GM18907 (cell line): ENCODE measurements at regions not wholly inside any gene's neighbourhood (a gene's known extent, or its start where the extent isn't known, plus 50 kb on each side); places are given as distances from the start of the nearest gene placed in this dataset.

Source experiments
- ATAC-seq: cut with Tn5 transposase; IDR thresholded peaks from one replicate; pipeline ENCODE4 v1.9.1; 2021; ENCODE audit warnings: mild to moderate bottlenecking, moderate library complexity; ENCODE audit not compliant: unreplicated experiment

DNA sequence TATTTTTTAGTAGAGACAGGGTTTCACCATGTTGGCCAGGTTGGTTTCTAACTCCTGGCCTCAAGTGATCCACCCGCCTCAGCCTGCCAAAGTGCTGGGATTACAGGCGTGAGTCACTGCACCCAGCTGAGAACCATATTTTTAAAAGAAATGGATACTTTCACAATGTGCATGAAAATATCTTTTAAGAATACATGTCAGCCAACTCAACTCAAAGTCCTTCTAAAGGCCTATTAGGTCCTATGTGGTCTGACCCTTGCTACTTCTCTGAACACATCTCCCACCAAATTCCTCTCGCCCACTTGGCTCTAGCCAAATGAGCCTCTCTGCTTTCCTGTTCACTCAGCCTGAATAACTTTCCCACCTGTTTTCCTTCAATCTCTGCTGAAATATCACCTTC is 119.6 kb downstream of the MTX2 start:
- no peak for ATAC-seq

DNA sequence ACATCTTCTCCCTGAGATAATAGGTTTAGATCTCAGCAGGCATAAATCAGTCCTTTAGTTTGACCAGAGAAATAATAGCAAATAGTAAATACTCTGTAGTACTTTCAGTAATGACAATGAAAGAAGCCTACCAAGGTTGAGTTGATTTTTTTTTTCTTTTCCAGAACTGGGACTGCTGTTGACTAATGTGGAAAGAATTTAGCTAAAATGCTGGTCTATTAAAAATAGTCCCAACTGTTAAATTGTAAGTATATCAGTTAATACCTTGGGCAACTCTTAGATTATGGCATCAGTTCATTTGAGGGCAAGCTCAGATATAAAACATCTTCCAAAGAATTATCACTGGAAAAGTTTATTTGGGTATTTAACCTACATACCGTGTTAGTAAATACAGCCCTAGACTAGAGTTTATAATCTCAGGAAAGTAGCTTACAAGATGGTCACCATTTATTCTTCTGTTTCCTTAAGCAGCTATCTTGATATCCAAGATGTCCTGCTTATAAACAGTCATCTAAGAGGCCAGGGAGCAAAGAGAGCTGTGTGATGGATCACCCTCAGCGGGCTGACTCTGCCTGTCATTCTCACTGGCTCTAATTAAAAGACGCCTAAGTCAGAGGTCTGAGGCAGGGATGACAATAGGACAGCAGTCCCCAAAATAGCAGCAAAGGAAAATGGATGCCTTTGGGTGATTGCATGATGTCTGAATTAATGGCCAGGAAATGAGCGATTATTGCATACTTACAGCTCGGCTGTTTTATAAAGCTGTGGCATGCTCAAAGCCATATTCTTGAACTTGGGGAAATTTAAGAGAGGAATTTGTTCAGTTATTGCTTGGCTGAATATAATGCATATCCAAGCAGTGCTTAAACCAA is 121.3 kb downstream of the MTX2 start:
- no peak for ATAC-seq

DNA sequence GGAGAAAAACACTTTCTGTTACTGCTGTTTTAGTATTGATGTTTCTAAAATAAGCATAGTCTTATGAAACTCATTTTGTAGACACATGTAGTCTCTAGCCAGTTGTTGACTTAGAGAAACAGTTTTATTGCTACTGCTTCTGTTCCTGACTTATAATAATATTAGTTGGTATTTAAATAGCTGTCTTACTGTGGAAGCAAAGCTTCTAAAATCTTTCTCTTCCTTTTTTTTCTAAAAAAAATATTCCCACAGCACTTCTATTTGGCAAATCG is 121.8 kb downstream of the MTX2 start:
- ATAC-seq = no peak

DNA sequence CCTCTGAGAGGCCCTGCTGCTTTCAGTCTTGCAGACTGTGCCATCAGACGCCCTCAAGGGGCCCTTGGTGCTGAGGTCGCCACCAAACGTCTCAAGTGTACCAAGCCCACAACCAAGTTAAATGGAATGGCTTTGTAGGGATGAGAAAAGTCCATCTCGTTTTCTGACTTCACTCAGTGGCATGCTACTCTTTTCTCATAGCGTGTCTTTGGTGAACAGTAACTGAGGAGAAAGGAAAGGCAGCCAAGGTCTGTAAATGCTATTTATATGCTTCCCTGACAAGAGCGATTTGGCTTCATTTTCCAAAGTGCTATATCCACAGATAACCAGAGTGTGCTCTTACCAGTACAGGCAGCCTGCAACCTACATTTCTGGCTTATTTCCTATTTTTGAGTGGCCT is 123.0 kb downstream of the MTX2 start:
- no peak for ATAC-seq

DNA sequence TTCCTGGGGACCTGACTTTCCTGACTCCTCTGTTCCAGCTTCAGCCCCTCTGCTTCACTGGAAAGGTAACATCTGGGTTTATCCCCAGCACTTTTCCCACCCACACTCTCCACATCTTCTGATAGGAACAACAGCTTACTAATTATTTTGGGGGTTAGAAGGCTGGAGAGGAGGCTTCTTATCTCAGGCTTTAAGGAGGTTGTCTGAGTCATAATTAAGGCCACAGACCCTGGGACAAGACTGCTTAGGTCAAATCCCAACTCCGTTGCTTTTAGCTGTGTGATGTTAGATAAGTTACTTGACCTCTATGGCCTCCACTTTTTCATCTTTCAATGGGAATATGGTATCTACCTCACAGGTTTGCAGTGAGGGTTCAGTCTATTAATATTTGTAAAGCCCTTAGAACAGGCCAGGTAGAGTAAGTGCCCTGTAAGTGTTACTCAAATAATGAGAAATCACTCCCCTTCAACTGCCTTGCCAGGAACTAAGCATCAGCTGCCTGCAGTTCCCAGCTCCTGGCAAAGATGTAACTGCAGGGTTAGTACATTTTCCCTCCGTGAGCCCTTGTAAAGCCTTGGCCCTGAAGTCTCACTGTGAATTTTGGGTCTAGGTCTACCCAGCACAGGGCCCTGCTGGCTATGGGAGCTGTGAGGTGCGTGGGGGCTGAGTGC is 123.6 kb downstream of the MTX2 start:
- no peak for ATAC-seq

DNA sequence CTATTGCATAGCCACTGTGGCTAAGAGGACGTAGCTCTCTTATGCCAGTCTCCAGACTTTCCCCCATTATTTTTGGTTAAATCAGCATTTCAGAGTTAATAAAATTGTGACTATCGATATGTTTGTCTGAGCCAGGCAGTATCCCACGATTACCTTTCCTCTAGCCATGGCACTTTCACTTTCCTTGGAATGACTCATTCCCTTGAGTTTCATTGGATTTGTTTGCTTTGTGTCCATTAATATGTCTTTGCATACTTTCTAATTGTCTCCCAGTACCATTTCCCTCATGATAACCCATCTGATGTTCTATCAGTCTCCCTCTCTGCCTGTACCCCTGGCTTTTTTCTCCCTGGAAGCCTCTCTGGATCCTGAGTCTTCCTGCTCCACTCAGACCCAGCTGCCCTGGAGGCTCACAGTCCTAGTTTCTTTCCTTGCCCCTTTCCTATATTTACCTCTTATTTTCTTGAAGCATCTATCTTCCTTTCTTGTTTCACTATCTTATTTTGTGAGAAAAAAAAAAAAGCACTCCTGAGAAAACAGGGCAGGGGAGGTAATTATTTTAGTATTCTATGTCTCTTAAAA is 126.1 kb downstream of the MTX2 start:
- no peak for ATAC-seq

DNA sequence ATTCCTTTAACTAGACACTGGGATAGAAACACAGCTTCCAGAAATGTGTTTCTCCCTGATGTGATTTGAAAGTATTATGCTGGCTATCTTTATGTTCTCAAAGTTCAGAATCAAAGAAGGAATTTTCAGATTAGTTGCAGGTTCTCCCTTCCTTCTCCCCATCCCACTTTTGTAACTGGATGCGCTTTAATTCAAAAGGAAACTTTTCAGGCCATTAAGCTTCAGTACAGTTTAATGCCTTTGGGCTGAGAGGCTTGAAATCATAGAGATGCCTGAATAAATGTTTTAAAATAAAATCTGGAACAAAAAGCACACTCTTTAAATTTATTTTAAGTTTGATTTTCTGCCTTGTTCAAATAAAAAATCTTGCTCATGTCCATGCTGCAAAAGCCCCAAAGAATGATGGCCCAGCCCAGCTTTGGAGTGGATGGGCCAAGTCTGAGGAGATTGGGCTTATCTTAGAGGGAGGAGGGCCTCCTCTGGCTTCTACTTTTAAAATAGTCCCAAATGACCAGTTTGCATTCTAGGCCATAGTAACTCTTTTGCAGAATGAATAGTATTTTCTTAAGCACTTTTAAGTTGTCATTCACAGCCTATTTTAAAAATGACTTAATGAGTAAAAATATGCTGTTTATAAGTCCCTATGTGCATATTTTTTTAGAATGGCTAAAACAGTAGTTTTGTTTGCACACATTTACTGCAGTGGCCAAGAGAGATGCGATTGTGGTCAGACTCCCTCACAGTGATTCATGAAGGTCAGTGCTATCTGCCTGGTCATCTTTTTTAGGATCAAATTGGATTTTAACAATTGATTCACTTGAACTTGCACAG is 129.2 kb downstream of the MTX2 start:
- ATAC-seq = no peak

DNA sequence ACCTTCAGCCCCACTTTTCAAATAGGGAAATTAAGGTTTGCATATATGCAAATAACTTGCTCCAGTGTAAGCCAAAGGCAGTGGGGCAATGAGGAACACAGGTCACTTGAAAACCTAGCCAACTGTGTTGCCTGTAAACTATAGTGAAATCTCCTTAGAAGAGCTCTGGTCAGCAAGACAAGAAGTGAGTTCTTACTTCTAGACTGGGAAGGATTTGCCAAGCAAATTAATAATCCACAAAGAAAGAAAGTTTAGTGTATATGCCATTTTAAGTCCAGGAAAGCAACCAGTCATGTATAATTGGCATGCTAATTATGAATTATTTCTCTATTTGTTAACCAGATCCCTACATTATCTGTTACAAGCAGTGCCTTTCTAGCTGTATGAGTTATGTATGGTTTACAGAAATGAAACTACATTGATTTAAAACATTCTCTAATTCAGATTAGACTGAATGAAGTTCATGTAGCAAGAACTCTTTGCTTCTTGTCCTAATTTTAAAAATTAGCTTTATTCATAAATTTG is 129.9 kb downstream of the MTX2 start:
- ATAC-seq = no peak

DNA sequence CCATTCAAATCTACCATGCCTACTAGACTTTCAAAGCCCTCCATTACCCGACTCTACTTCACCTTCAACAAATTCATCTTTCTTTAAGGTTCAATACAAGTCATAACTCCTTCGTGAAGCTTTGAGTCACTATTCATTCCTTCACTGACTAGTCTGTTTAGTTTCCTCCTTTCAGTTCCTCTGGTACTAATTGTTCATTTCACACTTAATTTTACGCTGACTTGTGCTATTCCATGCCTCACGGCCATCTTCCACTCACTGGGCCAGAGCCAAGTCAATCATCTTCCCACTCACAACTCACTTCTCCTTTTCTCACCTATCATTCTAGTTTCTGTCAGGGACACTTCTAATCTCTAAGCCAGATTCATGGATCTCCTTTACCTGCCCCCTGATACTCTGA is 136.2 kb downstream of the MTX2 start:
- no peak for ATAC-seq

DNA sequence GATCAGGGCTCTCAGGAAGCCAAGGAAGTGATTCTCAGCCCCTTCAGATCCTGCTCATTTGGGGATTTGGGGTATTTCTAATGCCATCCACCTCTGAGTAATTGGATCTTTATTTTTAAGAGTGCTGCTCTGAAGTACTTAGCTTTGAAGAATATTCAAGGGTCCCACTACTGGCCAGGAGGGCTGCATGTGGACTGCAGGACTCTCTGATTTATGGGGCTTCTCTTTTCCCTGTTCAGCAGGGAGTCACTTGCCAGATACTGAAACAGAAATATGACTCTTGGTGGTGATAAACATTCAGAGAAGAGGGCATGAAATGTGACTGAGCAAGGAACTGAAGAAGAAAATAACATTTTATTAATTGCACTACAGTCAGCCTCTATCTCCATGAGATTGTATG is 138.5 kb downstream of the MTX2 start:
- ATAC-seq = no peak

DNA sequence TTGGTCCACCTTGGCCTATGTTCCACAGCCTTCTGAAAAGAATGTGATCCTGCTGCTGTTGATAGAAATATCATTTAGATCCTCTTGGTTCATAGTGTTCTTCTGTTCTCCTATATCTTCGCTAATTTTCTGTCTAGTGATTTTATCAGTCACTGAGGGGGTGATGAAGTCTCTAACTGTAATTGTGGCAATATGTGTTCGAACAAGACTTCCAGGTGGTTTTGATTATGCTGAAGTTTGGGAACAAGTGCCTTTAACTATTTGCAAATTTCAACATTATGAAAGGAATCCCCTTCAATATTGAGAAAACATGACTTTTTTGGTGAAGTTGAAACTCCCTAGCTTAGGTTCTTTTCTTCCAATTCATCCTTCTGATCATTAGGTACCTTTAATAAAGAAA is 140.4 kb downstream of the MTX2 start:
- ATAC-seq = no peak

DNA sequence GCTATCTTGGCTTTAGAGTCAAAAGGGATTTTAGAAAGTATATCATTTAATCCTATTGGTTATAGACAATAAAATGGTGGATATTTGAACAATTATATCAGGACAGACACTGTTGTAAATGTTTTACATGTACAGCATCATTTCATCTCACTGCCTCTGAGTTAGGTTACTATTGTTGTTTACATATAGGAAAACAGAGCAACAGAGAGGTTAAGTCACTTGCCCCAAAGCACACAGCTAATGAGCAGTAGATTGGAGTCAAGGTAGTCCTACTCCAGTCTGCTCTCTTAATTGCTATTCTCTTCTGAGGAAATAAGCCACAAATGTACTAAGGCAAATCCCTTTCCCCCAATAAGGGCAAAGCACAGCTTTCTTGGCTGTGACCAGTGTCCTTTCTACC is 142.9 kb downstream of the MTX2 start:
- no peak for ATAC-seq

DNA sequence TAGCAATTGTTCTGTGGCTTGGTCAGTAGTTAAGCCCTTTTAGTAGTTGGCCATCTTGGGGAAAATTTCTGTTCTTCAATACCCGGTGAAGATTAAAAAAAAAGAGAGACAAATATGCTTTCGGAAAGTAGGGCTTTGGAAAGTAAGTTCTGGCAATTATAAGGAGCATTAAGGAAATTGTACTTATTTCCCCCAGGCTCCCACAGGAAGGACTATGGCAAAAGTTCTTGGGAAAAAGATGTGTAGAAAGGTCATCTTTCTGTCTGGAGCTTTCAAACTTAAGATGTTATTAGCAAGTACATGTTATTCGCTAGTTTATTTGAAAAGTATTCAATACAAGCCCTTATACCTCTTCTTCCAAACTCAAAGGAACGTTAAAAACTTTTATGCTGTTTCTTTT is 144.5 kb downstream of the MTX2 start:
- no peak for ATAC-seq

DNA sequence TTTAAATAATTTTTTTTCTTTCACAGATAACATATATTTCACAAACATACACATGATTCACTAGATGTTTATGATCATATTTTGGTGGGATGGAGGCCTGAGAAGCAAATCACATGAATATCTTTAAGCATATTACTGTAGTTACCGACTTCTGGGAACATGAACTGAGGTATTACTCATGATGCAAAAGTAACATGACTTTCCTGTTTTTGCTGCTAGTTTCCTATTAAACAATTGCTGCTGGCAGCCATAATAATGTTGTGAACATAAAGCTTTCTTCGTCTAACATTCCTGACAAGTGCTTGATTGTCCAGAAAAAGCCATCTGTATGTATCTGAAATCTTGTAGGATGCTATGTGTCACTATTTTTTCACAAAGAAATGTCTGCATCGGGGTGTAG is 145.4 kb downstream of the MTX2 start:
- ATAC-seq = no peak

DNA sequence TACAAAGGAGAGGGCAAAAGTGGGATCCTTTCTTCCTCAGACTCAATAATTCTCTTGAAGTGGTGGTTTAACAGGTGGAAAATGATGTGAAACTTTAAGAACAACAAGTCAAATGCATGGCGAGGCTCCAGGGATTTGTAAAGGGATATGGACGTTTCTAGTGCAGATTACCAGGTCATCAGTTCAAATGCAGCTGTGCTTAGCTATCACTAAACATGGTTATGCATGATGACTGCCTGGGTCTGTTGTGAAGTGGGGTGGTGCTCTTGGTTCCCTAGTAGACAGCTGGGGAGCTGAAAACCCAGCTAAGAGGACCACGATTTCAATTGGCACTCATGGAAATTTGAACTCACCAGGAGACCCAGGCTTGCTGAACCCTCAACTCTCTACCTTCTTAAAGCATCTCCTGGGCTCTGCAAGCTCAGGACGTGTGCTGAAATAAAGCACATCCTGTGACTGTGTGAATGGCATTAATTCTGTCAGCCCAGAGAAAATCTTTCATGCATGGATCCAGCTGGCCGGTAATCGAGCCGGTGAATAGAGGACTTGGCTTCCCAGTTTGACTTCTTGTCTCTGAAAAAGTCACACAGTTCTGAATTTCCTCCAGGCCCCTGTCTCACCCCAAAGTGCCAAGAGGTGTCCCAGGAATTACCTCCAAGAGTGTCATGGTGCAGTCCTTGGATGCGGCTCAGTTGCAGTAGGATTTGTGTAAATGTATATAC is 146.1 kb downstream of the MTX2 start:
- ATAC-seq = no peak

DNA sequence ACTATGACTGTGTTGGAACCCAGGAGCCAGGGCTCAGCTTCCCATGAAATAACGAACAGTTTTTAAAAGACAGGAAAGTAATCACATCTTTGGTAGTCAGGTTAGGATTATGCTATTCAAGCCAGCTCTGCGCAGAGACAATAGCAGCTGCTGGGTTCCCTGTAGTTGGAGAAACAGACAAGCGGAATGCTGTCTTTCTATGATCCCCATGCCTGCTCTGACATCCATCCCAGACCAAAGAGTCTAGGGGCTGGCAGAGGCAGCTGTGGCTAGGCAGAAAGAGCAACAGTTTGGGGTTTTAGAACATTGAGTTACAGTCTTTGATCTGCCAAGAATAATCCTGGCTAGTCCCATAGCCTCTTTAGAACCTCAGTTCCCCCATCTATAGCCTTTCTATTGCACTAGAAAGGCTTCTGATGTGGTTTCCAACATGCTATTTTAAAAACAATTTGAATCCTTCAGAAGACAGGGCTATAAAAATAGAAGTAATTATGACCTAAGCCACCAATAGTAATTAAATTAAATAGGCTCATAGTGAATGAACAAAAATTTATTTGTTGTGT is 146.8 kb downstream of the MTX2 start:
- no peak for ATAC-seq

DNA sequence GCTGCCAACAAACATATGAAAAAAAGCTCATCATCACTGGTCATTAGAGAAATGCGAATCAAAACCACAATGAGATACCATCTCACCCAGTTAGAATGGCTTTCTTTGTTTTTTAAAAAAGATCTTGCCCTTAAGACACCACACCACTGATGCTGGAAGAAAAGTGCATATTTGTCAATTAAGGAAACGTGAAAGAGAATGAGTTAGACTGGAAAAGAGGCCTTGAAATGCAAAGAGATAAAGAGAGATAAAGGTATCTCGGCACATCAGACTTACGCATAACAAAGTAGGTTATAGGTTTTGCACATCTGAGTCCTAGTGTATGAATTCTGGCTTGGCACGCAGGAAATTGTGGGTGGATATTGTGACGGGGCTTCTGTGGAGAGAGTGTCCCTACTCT is 149.5 kb downstream of the MTX2 start:
- ATAC-seq = no peak

DNA sequence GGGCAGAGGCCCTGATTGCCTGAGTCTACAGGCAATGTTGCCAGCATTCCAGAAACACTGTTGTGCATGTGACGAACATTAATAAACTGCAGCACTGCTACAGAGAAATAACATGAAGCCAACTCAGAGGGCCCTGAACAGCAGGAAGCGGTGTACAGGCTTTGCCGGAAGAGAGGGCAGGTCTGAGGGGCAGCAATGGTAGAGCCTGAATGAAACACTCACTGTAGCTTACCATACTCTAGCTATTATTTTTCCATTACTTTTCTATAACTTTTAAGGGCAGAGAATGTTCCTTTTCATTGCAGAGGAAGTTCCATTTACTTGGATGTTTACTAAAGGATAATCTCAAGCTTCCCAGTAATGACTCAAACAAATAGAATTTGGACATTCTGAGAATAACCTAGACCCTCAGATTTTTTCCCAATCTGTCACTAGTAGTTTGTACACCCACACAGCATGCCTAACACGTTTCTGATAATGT is 150.4 kb downstream of the MTX2 start:
- no peak for ATAC-seq

DNA sequence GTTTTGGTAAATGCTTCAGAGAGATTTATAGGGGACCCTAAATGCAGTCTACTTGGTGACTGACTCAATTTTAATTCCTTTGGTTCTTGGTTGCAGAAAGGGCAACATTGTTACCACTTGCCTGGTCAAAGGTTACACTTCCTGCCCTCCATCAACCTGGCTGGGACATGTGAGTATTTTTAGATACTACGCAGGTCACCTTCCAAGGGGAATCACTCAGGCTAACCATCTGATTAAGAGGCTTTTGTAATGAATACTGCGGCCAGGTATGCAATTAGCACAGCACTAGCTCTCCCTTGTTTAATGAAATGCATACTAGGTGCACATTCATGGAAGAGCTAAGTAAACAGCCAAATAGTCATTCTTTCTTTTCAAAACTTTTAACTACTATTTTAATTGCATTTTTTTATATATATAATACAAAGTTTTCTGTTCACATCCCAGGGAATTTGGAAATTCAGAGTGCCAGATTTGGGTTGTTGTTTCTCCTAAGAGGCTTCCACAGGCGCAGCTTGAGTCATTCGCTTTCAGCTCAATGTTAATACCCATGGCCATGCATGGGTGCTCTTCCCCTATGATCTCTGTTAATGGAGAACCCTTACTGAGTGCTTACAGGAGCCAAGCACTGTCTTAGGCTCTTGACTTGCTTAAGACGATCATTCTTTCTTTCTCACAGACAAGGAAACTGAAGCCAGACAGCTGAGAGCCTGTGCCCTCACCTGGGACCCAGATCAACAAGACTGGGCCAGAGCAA is 152.2 kb downstream of the MTX2 start:
- ATAC-seq = no peak

DNA sequence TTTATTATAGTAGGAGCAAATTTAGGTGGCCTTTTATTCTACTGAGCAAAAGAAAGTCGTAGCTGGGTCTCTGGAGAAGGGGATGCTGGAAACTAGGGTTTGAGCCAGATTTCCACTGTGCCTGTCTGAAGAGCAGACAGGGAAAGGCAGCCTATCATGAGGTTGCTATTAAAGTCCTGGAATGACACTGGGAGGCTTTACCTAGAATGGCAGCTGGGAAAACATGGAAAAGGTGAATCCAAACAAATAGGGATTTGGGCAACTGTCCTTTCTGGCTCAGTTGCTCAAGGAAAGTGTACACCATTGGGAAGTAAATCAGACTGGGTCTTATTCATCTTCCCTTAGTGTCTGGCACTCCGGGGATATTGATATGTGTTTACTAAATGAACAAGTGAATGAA is 154.6 kb downstream of the MTX2 start:
- ATAC-seq = no peak
